NB4 (cell line): ENCODE measurements at regions not wholly inside any gene's neighbourhood (a gene's known extent, or its start where the extent isn't known, plus 50 kb on each side); places are given as distances from the start of the nearest gene placed in this dataset.

Source experiments
- DNase-seq: peaks from one replicate; pipeline ENCODE4 v3.0.0; 2010; ENCODE audit warnings: low read depth
- H3K4me3 ChIP-seq: one replicate; pipeline ENCODE4 v1.5.1; 2011; ENCODE audit warnings: mild to moderate bottlenecking, low read depth, low read length, moderate library complexity
- CTCF ChIP-seq: IDR thresholded peaks from one replicate; pipeline ENCODE4 v1.5.1; 2012; ENCODE audit warnings: low read depth, low read length
- MAX ChIP-seq: IDR thresholded peaks from 2 replicates; pipeline ENCODE4 v1.6.1; 2011; ENCODE audit warnings: low read depth, low read length
- MYC ChIP-seq: IDR thresholded peaks from 2 replicates; pipeline ENCODE4 v1.6.1; 2011; ENCODE audit warnings: low read depth, low read length
- POLR2A ChIP-seq: IDR thresholded peaks from 2 replicates; pipeline ENCODE4 v1.6.1; 2011; ENCODE audit warnings: mild to moderate bottlenecking; ENCODE audit not compliant: insufficient read length; ENCODE audit errors: extremely low read depth

- no peak overlapping the region for H3K4me3 ChIP-seq
- DNase-seq = no peak
- no peak for TF ChIP-seq MYC
Measured at GRCh38 chrX:39401483-39402110, 600.3 kb downstream of the MID1IP1 start.

GRCh38 chrX:39402158-39402557 lies 600.9 kb downstream of the MID1IP1 start:
- no peak overlapping the region for H3K4me3 ChIP-seq
- DNase-seq = no peak
- TF ChIP-seq POLR2A (no peak), MAX (no peak), MYC (no peak), CTCF (no peak)

GRCh38 chrX:39406799-39407198 lies 605.5 kb downstream of the MID1IP1 start:
- no peak for TF ChIP-seq POLR2A
- TF ChIP-seq MAX = no peak
- no peak for TF ChIP-seq CTCF
- TF ChIP-seq MYC = no peak
- DNase-seq = no peak
- H3K4me3 ChIP-seq = no peak overlapping the region

- TF ChIP-seq POLR2A = no peak
- TF ChIP-seq MYC = no peak
- TF ChIP-seq CTCF = no peak
- TF ChIP-seq MAX = no peak
- H3K4me3 ChIP-seq = no peak overlapping the region
Measured at GRCh38 chrX:39409246-39409917, 608.1 kb downstream of the MID1IP1 start.

GRCh38 chrX:39414290-39414854 lies 613.1 kb downstream of the MID1IP1 start:
- no peak for DNase-seq
- TF ChIP-seq MYC (no peak), POLR2A (no peak), CTCF (no peak), MAX (no peak)
- H3K4me3 ChIP-seq = no peak overlapping the region

More at GRCh38 chrX:39409246-39409917, 608.1 kb downstream of the MID1IP1 start:
- no peak for DNase-seq

- TF ChIP-seq POLR2A (no peak), MYC (no peak), CTCF (no peak), MAX (no peak)
- H3K4me3 ChIP-seq = no peak overlapping the region
- no peak for DNase-seq
Measured at GRCh38 chrX:39416547-39417260, 615.4 kb downstream of the MID1IP1 start.
